ENCODE measurements at regions not wholly inside any gene's neighbourhood (a gene's known extent, or its start where the extent isn't known, plus 50 kb on each side); places are given as distances from the start of the nearest gene placed in this dataset.

- TF ChIP-seq CTCF (IDR thresholded peaks at IDR 0.05; ENCODE audit: insufficient read depth, low read depth, low read length): no peak
- TF ChIP-seq EZH2 (IDR thresholded peaks at IDR 0.05; ENCODE audit: insufficient read depth, low read length): no peak
Measured at GRCh38 chr3:126288314-126288713, 68.9 kb downstream of the KLF15 start.

All from astrocyte (in vitro differentiated cells and primary cell).